ENCODE measurements at regions not wholly inside any gene's neighbourhood (a gene's known extent, or its start where the extent isn't known, plus 50 kb on each side); places are given as distances from the start of the nearest gene placed in this dataset.

DNA sequence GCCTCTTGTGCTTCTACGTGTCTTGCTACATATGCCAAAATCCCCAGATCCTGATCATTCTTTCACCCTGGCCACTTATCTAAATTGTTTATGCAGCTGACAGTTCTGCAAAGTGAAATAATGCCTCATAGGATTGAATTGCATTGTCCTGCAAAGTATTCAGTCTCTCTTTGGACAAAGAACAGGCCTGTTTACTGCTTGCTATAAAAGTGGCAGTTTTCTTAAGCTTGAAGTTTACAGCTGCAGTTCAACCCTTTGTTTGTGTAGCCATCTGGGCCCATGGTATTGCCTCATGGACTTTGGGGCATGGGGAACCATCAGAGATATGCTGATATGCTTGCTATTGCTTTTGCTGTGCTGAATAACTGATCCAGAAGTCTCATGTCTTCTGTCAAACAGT lies 523.2 kb downstream of the OTOL1 start:
- no peak for DNase-seq

DNA sequence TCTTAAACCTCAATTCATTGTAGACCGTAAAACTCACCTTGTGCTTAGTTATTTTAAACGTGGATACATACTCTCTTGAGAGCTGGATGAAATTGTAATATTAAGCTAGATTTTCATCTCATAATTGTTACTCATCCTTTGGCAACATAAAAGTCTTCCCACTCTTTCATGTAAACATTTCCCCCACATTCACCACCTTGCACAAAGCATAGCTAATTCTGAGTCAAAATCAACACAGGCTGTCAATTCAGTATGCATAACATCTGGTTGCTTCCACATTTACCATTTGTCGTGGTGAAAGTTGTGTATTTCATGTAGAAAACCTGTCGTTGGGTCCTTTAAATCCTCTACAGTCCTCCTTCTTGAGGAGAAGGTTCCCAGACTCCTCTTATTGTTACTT lies 524.6 kb downstream of the OTOL1 start:
- DNase-seq = no peak

- no peak for DNase-seq
Measured at GRCh38 chr3:162022911-162023310, 526.3 kb downstream of the OTOL1 start.

- DNase-seq = no peak
Measured at GRCh38 chr3:162029736-162030135, 533.1 kb downstream of the OTOL1 start.

DNA sequence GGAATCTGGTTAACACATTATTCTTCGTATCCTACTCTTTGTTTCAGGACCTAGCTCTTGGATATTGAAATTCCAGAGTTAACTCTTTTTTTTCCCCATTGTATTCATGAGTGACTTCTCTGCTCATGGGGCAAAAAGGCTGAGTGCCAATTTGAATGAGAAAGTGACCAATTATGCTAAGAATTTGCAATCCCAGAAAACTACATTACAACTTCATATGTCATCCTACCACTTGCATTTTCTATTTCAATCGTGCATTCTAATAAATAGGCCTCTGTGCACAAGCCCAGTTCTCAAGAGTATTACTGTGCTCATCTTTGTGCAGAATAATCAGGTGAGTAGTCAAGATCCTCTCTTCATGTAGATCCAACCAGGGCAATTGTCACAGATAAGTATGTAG lies 537.8 kb downstream of the OTOL1 start:
- no peak for DNase-seq

DNA sequence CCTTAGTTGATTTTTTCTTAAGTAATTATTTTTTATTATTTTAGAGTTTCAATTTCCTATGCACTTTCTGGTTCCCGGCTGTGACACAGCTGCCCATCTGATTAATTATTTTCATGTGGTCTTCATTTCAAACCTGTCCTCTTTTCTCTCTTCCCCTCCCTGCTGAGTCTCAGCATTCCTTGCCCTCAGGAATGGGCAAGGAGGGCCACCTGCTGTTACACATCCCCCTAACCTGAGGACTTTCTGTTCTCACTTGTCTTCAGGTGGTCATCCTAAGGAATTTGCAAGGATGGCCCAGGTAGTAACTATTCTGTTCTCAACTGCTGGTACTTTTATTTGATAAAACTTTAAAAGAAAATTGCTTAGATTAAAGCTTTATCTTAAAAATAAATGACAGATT lies 545.0 kb downstream of the OTOL1 start:
- DNase-seq = no peak

DNA sequence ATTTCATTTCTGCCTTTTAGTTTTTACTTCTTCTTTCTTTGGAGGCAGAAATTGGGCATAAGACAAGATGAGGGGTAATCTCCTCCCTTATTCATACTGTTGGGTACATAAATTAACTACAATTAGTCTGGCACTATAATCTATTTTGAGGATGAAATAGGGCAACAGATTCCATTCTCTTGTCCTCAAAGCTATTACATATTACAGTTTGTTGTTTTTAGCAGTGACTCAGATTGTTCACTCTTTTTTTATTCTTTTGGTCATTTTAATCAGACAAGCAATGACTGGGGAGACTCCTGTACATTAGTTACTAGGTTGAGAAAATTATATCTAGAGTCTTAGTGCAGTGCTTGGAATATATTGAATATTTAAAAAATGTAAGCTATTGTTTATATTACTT lies 556.0 kb downstream of the OTOL1 start:
- no peak for DNase-seq

- no peak for DNase-seq
Measured at GRCh38 chr3:162072656-162073164, 576.1 kb downstream of the OTOL1 start.

- DNase-seq = no peak
Measured at GRCh38 chr3:162073422-162073975, 576.9 kb downstream of the OTOL1 start.

- no peak for DNase-seq
Measured at GRCh38 chr3:162077108-162077507, 580.5 kb downstream of the OTOL1 start.

DNA sequence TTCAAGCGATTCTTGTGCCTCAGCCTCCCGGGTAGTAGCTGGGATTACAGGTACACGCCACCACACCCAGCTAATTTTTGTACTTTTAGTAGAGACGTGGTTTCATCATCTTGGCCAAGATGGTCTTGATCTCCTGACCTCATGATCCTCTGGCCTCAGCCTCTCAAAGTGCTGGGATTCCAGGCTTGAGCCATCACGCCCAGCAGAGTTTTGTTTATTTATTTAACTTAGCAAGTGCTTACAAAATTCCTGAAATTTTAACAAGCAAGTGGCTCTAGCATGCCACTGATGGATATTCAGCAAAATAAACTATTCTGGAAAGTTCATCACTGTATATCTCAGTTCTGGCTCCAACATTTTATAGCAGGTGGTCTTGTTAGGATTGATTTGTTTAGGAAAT lies 585.9 kb downstream of the OTOL1 start:
- DNase-seq = no peak

DNA sequence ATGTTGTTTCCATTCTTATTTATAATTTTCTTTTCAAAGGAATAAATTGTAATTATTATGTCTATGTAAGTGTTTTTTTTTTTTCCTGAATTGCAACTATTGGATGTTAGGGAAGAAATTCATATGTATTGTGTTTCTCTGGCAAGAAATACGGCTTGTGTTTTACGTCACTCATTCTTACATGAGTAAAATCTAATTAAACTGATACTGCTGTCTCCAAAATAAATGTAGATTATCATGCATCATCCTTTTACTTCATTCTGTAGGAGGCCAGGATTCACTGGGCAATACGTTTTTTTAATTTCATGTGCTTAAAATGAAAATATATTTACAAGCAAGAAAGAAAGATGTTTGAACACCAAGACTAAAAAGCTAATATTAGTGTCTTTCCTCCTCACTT lies 590.8 kb downstream of the OTOL1 start:
- no peak for DNase-seq

DNA sequence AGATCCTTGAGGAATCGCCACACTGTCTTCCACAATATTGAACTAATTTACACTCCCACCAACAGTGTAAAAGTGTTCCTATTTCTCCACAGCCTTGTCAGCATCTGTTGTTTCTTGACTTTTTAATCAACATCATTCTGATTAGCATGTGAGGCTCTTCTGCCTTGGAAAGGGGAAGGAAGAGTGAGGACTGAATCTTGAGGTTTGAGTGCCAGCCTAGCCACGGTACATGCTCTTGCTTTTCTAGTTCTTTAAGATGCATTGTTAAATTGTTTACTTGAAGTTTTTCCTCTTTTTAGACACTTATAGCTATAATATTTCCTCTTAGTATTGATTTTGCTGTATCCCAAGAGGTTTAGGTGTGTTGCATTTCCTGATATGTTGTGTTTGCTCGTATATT lies 596.1 kb downstream of the OTOL1 start:
- no peak for DNase-seq

- no peak for DNase-seq
Measured at GRCh38 chr3:162094301-162094700, 597.7 kb downstream of the OTOL1 start.

GRCh38 chr3:162096874-162097273 lies 600.3 kb downstream of the OTOL1 start:
- no peak for DNase-seq

DNA sequence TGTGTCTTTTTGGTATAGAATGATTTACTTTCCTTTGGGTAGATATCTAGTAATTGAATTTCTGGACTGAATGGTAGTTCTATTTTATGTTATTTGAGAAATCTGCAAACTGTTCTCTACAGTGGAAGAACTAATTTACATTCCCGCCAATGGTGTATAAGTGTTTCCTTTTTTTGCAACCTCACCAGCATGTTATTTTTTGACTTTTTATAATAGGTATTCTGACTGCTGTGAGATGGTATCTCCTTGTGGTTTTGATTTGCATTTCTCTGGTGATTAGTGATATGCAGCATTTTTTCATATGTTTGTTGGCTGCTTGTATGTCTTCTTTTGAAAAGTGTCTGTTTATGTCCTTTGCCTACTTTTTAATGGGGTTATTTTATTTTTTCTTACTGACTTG lies 607.2 kb downstream of the OTOL1 start:
- no peak for DNase-seq

GRCh38 chr3:162111861-162112260 lies 615.3 kb downstream of the OTOL1 start:
- no peak for DNase-seq

GRCh38 chr3:162112719-162113118 lies 616.1 kb downstream of the OTOL1 start:
- DNase-seq = no peak

- DNase-seq = no peak
Measured at GRCh38 chr3:162117961-162118360, 621.4 kb downstream of the OTOL1 start.

DNA sequence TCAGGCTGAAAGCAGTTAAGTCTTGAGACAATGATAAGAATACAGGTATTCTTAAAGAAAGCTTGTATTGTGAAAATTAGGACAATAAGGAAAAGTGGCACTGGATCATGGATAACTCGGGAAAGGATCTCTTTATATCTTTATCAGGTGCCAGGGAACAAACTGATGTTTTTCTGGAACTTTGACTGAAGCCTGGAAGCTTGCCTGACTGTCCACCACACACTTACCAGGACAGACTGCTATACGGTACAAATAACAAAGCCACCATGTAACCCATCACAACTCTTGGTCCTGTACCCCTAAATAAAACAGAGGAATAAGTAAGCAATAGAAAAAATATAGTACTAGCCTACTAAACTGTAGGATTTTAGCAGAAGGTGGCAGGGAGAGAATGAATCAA lies 623.0 kb downstream of the OTOL1 start:
- DNase-seq = no peak

GRCh38 chr3:162122405-162122804 lies 625.8 kb downstream of the OTOL1 start:
- DNase-seq = no peak

DNA sequence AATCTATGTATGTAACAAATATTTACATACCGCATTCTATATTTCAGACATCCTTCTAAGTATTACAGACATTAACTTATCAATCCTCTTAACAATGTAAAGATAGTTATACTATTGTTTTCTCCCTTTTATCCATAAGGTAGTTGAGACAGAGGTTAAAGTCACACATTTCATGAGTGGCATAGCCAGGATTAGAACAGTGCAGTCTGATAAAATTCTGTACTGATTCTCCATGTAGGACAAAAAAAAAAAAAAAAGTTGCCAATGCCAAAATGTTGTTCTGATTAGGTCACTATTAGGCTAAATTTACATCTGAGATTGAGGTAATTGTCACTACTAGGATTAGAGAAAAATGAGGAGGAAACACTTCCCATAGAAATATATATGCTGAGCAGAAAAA lies 629.2 kb downstream of the OTOL1 start:
- DNase-seq = no peak

GRCh38 chr3:162130582-162130981 lies 634.0 kb downstream of the OTOL1 start:
- no peak for DNase-seq

DNA sequence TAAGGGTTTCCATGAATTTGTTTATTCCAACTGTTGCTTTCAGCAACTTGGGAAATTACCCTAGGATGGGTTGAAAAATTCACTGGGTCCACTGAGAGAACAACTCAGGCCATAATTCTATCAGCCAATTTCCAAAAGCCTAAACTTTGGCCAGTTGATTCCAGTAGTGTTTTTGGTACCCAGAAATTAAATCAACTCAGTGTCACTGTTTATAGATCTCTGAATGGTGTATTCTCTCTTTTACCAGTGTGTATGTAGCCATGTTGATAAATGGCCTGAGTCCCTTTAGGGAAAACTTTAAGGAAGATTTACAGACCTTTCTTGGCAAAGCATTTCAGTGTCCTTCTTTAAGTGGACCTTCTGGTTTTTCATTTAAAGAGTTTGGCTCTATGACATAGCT lies 636.4 kb downstream of the OTOL1 start:
- DNase-seq = no peak

- DNase-seq = no peak
Measured at GRCh38 chr3:162134571-162134970, 638.0 kb downstream of the OTOL1 start.

GRCh38 chr3:162136136-162136535 lies 639.5 kb downstream of the OTOL1 start:
- DNase-seq = no peak
